HG03442 (cell line): ENCODE measurements at regions not wholly inside any gene's neighbourhood (a gene's known extent, or its start where the extent isn't known, plus 50 kb on each side); places are given as distances from the start of the nearest gene placed in this dataset.
"Not testable (repeated sequence)": the region's sequence is repeated elsewhere in the genome, so short reads cannot be mapped to it uniquely, and the experiment has no call there.

Source experiments
- ATAC-seq: cut with Tn5 transposase; IDR thresholded peaks from one replicate; pipeline ENCODE4 v1.9.1; 2021; ENCODE audit warnings: mild to moderate bottlenecking, moderate library complexity; ENCODE audit not compliant: unreplicated experiment

- ATAC-seq, result no peak
Observed at GRCh38 chr2:228600265-228600664, 418.8 kb upstream of the SPHKAP start.

GRCh38 chr2:228599781-228600180, 418.3 kb upstream of the SPHKAP start:
- ATAC-seq, result no peak

- ATAC-seq, result no peak
Observed at GRCh38 chr2:228599297-228599696, 417.8 kb upstream of the SPHKAP start.

GRCh38 chr2:228597032-228597431, 415.5 kb upstream of the SPHKAP start:
- ATAC-seq, result no peak

- ATAC-seq, result no peak
Observed at GRCh38 chr2:228594012-228594411, 412.5 kb upstream of the SPHKAP start.

- no peak for ATAC-seq
Observed at GRCh38 chr2:228592925-228593324, 411.4 kb upstream of the SPHKAP start.

- ATAC-seq, result peak; percentile 94
Observed at GRCh38 chr2:228590681-228591080, 409.2 kb upstream of the SPHKAP start.

- no peak for ATAC-seq
Observed at GRCh38 chr2:228589115-228589514, 407.6 kb upstream of the SPHKAP start.

- no peak for ATAC-seq
Observed at GRCh38 chr2:228581731-228582130, 400.2 kb upstream of the SPHKAP start.

GRCh38 chr2:228575897-228576296, 394.4 kb upstream of the SPHKAP start:
- ATAC-seq, result no peak

GRCh38 chr2:228568275-228568674, 386.8 kb upstream of the SPHKAP start:
- ATAC-seq, result not testable (repeated sequence)

- ATAC-seq, result no peak
Observed at GRCh38 chr2:228561816-228562215, 380.3 kb upstream of the SPHKAP start.

GRCh38 chr2:228559774-228560415, 378.4 kb upstream of the SPHKAP start:
- ATAC-seq, result peak; percentile 80

GRCh38 chr2:228556717-228557116, 375.2 kb upstream of the SPHKAP start:
- no peak for ATAC-seq

- ATAC-seq, result no peak
Observed at GRCh38 chr2:228549441-228550007, 368.0 kb upstream of the SPHKAP start.

- ATAC-seq, result no peak
Observed at GRCh38 chr2:228548230-228548629, 366.7 kb upstream of the SPHKAP start.

GRCh38 chr2:228545748-228546145, 364.3 kb upstream of the SPHKAP start:
- no peak for ATAC-seq

GRCh38 chr2:228545041-228545747, 363.7 kb upstream of the SPHKAP start:
- ATAC-seq, result no peak

GRCh38 chr2:228543117-228543516, 361.6 kb upstream of the SPHKAP start:
- no peak for ATAC-seq

- ATAC-seq, result no peak
Observed at GRCh38 chr2:228542277-228542676, 360.8 kb upstream of the SPHKAP start.

- ATAC-seq, result no peak
Observed at GRCh38 chr2:228541789-228542188, 360.3 kb upstream of the SPHKAP start.

- no peak for ATAC-seq
Observed at GRCh38 chr2:228540976-228541375, 359.5 kb upstream of the SPHKAP start.
